NCI-H82 treated with DMSO at 0.1 percent for 48 hours (cell line): ENCODE measurements at regions not wholly inside any gene's neighbourhood (a gene's known extent, or its start where the extent isn't known, plus 50 kb on each side); places are given as distances from the start of the nearest gene placed in this dataset.
"Not testable (repeated sequence)": the region's sequence is repeated elsewhere in the genome, so short reads cannot be mapped to it uniquely, and the experiment has no call there.

Experiments
- DNase-seq: peaks from one replicate; lab custom pipeline; 2025; ENCODE audit not compliant: unreplicated experiment; lab: John Stamatoyannopoulos, UW

GRCh38 chr3:5349343-5349742, 161.8 kb downstream of the EDEM1 start:
- no peak for DNase-seq

DNA sequence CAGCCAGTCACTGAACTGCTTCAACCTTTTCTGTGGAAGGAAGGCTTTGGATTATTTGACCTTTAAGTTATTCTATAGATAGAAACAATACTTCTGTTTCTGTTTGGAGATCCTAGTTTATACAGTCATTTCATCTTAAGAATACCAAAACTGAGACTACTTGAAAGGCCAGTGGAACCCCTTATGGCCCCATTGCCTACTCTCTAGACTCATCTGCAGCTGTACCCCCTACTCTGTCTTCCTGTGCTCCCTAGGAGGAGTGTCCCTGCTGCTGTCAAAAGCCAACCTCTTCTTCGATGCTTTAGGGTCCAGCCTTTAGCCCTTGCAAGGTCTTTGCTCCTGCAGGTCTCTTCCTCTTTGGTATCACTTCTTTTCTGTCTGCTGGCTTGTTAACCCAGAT, 169.6 kb downstream of the EDEM1 start:
- DNase-seq: no peak

DNA sequence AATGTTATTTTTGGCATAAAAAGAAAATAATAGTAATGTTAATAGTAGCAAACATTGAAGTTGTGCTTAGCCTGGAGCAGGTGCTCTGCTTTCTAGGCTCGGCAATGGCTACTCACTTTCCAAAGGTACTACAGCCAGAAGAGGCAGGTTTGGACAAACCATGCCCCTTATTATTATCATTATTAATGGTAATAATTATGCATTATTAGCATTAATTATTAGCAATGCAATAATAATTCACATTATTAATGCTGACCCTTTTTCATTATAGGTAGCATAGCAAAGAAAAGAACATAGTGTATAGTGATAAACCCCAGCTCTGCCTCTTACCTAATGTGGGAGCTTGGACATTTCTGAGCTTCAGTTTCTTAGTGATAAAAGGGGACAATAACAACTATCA, 171.4 kb downstream of the EDEM1 start:
- DNase-seq: no peak

GRCh38 chr3:5360453-5360852, 172.9 kb downstream of the EDEM1 start:
- DNase-seq: no peak

DNA sequence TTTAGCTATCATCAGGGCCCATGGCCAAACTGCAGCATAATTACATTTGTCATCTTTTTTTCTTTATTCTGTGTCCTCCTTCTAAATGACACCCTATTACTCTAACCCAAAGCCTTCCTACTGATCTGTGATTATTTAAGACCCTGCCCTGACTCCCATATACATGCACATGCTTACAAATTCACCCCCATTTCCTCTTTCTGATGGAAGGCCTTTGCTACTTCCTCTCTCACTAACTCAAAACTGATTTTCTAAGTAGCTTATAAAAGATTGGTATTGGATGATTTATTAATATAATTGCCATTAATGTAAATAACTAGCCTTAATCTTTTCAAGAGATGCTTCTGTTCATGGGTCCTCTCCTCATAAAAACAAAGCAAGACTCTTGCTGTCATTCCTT, 179.2 kb downstream of the EDEM1 start:
- DNase-seq: no peak

DNA sequence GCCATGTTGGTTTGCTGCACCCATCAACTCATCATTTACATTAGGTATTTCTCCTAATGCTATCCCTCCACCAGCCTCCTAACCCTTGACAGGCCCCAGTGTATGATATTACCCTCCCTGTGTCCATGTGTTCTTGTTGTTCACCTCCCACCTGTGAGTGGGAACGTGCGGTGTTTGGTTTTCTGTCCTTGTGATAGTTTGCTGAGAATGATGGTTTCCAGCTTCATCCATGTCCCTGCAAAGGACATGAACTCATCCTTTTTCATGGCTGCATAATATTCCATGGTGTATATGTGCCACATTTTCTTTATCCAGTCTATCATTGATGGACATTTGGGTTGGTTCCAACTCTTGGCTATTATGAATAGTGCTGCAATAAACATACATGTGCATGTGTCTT, 184.0 kb downstream of the EDEM1 start:
- DNase-seq: not testable (repeated sequence)

DNA sequence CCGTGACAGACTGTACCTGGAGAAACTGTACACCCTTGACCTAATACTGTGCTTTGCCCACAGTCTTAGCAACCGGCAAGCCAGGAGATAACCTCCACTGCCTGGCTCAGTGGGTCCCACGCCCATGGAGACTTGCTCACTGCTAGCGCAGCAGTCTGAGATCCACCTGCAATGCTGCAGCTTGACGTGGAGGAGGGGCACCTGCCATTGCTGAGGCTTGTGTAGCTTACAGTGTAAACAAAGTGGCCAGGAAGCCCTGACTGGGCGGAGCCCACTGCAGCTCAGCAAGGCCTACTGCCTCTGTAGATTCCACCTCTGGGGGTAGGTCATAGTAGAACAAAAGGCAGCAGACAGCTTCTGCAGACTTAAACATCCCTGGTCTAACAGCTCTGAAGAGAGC, 189.3 kb downstream of the EDEM1 start:
- no peak for DNase-seq

DNA sequence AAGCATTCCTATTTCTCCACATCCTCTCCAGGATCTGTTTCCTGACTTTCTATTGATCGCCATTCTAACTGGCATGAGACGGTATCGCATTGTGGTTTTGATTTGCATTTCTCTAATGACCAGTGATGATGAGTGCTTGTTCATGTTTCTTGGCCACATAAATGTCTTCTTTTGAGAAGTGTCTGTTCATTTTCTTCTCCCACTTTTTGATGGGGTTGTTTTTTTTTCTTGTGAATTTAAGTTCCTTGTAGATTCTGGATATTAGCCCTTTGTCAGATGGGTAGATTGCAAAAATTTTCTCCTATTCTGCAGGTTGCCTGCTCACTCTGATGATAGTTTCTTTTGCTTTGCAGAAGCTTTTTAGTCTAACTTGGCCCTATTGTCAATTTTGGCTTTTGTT, 191.8 kb downstream of the EDEM1 start:
- not testable (repeated sequence) for DNase-seq

- DNase-seq: not testable (repeated sequence)
Measured at GRCh38 chr3:5383486-5384263, 196.2 kb downstream of the EDEM1 start.

DNA sequence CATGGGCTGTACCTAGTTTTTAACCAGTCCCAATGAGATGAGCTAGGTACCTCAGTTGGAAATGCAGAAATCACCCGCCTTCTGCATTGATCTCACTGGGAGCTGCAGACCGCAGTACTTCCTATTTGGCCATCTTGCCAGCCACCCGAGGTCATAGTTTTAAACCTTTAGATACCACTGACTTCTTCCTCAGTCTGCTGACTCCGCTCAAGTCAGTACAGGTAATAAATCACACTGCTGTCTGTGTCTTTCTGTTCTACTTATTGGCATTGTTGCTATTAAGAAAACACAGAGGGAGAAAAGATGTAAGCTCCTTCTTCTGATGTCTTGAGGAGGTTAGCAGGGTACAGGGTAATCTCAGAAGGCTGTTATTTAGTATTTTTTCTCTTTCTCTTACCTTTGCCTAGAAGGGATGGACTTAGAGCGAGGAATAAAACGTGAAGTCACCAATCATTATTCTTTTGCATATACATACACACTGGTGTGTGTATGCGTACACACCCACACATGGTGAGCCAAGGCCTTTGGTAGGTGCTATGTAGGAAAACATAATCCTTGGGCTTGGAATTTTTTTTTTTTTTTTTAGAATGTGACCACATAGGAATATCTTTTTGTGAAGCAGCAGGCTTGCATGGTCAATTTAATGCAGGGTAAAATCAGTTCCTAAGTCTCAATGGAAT, 197.2 kb downstream of the EDEM1 start:
- no peak for DNase-seq

DNA sequence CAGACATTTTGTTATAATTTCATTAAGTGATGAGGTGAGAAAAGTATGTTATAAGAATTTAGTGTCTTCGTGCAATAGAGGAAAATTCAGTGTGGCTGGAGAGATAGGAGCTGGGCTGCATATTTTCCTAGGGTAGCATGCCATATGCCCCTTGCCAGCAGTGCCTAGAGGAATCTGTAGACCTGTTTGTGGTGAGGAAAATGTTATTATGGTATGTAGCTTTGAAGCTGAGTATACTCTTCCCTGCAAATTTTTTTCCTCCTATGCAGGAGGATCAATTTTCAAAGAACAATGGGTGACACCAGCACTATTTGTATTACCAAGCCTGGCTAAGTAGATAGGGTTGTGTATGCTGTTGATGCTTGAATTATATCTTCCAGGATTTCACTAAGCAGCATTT, 200.6 kb downstream of the EDEM1 start:
- DNase-seq: no peak

DNA sequence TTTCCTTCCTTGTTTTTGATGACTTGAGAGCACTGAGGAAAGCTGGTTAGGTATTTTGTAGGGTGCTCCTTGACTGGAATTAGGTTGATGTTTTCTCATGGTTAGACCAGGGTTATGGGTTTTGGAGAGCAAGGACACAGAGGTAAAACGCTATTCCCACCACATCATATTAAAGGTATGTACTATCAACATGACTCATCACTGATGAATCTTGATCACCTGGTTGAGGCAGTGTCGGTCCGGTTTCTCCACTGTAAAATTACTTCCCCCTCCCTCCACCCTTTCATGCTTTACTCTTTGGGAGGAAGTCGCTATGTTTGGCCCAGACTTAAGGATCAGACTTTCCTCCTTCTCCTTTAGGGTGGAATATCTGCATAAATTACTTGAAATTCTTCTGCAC, 201.6 kb downstream of the EDEM1 start:
- no peak for DNase-seq

DNA sequence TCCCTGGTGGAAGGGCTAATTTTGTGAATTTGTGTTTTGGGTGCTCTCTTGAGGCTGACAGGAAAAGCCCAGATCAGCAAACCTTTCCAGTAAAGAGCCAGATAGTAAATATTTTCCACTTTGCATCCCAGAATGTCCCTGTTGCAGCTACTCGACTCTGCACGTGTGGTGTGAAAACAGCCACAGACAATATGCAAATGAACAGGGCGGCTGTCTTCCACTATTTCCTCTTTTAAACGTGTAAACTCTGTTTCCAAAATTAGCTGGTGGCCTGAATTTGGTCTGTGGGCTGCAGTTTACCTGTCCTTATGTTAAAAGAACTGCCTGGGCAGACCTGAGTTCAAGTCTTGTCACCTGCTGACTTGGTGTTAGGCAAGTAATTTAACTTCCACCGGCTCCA, 202.7 kb downstream of the EDEM1 start:
- no peak for DNase-seq

DNA sequence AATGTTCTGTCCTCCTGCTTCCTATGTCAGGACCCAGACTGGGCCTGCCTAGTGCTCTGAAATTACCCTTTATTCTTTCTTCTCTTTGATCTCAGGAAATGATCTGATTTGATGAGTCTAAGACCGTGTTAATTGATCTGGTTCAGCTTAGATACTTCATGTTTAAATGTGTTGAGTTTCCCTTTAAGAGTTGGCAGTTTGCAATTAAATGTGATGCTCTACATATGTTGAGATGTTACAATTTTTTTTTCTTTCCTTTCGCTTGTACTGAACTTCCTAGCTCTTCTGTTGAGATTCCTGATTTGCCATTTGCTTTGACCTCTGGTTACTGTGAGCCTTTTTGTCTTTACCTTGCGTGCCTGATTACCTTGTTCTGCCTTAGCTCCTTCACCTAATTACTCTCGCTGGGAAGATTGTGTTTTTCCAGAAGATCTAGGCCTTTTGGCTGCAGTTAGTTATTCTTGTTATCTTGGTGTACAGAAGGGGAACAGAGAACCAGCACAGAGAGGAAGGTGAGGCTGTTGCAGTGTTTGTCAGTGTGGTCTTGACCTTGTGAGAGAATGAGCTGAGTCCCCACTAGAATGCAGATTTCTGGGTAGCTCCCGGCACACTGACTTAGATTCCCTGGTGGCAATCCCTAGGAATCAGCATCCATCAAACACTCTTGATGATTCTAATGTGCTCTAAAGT, 203.6 kb downstream of the EDEM1 start:
- DNase-seq: no peak

DNA sequence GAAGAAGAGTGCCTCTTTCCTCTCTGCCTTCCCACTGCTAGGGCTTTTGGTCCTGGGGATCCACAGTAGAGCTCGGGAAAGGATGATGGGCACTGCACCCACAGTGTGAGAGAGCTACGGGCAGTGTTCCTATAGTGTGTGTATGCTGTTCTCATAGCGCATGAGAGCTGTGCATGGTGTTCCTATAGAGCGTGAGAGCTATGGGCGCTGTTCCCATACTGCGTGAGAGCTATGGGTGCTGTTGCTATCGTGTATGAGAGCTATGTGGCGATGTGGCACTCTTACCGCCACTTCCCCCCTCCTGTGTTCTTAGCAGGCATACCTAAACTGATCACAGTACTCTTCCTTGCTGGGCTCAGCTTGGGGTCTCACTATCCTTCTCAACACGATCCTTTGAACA, 213.5 kb downstream of the EDEM1 start:
- no peak for DNase-seq

DNA sequence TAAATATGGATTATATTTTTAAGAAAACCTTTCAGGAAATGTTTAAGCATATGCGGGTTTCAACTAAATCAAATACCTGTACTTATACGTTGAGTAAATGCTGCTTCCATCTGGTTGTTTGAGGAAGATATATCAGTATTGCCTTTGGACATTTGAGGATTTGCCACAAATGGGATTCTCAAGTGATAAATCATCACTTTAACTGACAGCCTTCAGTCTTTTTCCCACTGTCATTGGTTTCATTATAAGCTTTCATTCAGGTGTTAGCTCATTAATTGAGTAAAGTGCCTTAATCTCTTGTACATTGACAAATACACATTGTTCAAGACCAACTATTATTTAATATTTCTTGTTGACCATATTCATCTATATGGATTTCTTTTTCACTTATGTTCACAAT, 217.2 kb downstream of the EDEM1 start:
- DNase-seq: no peak

- no peak for DNase-seq
Measured at GRCh38 chr3:5411786-5412185, 224.3 kb downstream of the EDEM1 start.

- DNase-seq: no peak
Measured at GRCh38 chr3:5423076-5423475, 235.6 kb downstream of the EDEM1 start.

GRCh38 chr3:5423523-5423922, 236.0 kb downstream of the EDEM1 start:
- no peak for DNase-seq

GRCh38 chr3:5425371-5425770, 237.9 kb downstream of the EDEM1 start:
- no peak for DNase-seq

- peak; percentile 65 for DNase-seq
Measured at GRCh38 chr3:5426094-5426883, 238.8 kb downstream of the EDEM1 start.
